ENCODE measurements at regions not wholly inside any gene's neighbourhood (a gene's known extent, or its start where the extent isn't known, plus 50 kb on each side); places are given as distances from the start of the nearest gene placed in this dataset.

DNA sequence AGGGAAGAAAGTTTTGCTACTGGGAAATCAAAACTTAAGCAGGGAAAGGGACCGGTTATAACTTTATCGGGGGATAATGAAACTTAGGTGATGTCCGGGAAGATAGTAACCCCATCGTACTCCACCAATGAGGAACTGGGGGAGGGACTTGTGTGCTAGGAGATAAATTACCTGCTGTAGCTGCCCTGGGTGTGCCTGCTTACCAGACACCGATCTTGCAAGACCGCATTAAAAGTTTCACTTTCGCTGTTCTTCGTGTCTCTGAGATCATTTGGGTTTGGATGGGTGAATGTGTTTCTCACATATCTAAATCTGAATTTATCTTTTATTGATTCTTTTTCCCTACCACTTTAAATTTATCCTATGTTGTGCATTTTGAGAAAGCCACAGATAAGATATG is 381.4 kb downstream of the SLITRK6 start:
- H3K4me3 ChIP-seq (ENCODE audit: low read depth, low read length) = no peak overlapping the region
- TF ChIP-seq, protein P1, sequence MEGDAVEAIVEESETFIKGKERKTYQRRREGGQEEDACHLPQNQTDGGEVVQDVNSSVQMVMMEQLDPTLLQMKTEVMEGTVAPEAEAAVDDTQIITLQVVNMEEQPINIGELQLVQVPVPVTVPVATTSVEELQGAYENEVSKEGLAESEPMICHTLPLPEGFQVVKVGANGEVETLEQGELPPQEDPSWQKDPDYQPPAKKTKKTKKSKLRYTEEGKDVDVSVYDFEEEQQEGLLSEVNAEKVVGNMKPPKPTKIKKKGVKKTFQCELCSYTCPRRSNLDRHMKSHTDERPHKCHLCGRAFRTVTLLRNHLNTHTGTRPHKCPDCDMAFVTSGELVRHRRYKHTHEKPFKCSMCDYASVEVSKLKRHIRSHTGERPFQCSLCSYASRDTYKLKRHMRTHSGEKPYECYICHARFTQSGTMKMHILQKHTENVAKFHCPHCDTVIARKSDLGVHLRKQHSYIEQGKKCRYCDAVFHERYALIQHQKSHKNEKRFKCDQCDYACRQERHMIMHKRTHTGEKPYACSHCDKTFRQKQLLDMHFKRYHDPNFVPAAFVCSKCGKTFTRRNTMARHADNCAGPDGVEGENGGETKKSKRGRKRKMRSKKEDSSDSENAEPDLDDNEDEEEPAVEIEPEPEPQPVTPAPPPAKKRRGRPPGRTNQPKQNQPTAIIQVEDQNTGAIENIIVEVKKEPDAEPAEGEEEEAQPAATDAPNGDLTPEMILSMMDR (IDR thresholded peaks at IDR 0.05; ENCODE audit: low read depth, low read length) = no peak

DNA sequence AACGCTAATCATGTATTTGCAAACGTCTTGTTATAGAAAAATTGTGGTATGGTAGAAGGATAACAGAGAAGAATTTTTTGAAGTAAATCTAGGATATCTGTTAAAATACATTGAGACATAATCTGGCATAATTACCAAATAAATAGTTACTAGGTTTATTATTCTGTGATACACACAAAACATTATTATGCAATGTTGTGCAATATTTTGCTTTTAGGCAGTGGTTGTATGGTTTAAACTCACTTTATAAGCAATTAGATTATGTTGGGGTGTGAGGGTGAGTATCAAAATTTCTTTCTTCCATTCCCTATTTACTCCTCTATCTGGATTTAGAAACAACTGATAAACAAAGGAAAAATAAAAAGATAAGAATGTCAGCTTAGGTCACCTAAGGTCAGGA is 385.6 kb downstream of the SLITRK6 start:
- TF ChIP-seq, protein P1 (IDR thresholded peaks at IDR 0.05; ENCODE audit: low read depth, low read length) = no peak

DNA sequence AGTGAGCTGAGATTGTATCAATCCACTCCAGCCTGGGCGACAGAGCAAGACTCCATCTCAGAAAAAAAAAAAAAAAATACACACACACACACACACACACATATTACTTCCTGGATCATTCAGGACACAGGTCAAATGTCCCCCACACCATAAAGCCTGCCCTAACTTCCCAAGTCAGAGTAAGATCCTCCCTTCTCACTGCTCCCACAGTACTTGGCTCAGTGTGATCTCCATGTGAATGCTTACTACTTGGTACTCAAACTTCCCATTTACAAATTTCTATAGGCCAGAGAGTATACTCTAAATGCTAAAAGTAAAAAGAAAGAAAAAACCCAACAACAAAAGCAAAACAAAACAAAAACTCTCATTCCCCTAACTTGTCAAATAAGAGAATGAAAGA is 386.8 kb downstream of the SLITRK6 start:
- TF ChIP-seq, protein P1 (IDR thresholded peaks at IDR 0.05; ENCODE audit: low read depth, low read length) = no peak
- H3K4me3 ChIP-seq (ENCODE audit: low read depth, low read length) = no peak overlapping the region

More for the DNA sequence above, 385.6 kb downstream of the SLITRK6 start:
- no peak overlapping the region for H3K4me3 ChIP-seq (ENCODE audit: low read depth, low read length)

DNA sequence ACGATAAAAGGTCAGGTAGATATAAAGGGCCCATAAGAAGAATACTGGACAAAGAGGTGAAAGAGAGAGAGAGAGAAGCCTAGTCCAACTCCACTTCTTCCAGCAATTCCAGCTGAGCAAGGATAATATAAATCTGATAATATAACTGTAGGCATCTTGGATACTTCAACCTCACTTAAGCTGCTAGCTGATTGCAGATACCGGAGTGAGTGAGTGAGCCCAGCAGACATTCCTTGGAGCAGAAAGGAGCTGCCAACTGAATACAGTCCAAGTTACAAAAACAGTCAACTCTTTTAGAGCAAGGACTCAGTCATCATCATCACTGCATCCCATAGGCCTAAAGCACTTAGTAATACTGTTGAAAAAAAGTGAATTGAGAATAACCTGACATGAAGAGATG is 387.6 kb downstream of the SLITRK6 start:
- H3K4me3 ChIP-seq (ENCODE audit: low read depth, low read length) = no peak overlapping the region
- TF ChIP-seq, protein P1 (IDR thresholded peaks at IDR 0.05; ENCODE audit: low read depth, low read length) = no peak

DNA sequence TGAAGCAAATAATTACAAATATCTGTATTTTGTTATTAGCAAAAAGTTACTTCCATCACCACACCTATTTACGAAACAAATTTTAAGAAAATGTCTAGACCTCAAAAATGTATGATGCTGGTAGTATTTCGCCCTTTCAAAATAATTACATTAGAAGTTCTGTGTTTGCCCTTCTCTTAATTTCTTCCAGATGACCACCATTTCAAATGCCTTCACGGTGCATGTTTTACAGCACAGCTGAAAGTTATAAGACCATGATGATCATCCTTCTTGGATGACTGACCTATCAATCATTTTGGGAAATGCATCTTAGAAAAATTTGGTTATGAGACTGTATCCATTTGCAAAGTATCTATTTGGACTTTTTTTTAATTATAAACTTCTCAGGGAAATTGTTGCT is 390.8 kb downstream of the SLITRK6 start:
- TF ChIP-seq, protein P1 (IDR thresholded peaks at IDR 0.05; ENCODE audit: low read depth, low read length) = no peak
- H3K4me3 ChIP-seq (ENCODE audit: low read depth, low read length) = no peak overlapping the region

DNA sequence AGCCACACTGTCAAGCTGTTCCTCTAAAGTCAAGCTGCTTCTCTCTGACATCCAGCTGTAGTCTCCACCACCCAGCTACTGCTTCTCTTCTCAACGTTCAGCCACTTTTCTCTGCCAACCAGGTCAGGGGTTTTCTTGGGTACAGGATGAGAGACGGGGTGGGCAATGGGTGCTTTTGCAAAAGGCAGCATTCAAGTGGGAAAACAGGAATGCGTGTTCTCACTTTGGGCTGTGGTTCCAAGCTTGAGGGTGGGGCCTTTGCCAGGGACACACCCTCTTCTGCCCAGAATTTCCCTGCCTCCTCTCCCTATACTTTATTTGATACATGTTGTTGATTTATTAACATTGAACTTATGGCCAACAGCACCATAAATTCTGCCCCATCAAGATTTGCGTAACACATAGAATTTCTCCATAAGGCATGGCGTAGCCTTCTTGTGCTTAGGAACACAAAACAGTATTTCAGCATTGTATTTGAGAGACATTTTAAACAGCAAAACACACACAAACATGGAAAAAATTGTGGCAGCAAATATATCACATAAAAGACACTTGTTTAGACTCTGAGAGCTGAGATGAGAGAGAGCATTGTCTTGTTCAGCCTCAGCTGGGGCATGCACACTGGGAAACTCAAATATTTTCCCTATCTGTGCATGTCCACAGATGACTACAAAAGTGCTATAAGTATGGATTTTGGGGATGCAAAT is 392.8 kb downstream of the SLITRK6 start:
- H3K4me3 ChIP-seq (ENCODE audit: low read depth, low read length) = no peak overlapping the region
- TF ChIP-seq, protein P1 (IDR thresholded peaks at IDR 0.05; ENCODE audit: low read depth, low read length) = no peak

DNA sequence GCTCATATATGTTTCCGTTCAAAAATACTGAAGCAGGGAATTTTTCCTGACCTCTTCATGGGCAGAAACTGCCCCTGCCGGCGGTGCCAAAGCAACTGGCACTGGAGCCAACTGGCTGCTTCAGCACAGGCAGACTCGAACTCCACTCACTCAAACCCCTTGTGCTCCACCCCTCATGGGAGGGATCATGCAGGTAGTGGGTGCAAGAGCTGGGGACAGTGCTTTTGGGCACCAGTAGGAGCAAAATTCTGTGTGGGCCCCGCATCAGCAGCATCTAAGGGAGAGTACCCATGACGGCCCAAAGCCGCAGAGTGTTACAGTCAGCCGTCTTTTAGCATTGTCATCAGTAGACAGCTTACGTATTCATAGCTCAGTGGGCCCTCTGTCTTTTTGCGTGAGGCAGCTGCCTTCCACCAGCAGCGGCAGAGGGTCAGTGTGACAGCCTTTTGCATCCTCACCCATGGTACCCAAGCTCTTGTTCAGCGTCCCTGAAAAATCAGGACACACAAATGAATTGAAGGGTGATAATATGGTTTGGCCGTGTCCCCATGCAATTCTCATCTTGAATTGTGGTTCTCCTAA is 393.8 kb downstream of the SLITRK6 start:
- H3K4me3 ChIP-seq (ENCODE audit: low read depth, low read length) = no peak overlapping the region
- TF ChIP-seq, protein P1 (IDR thresholded peaks at IDR 0.05; ENCODE audit: low read depth, low read length) = no peak
